HL-60 (cell line): ENCODE measurements at regions not wholly inside any gene's neighbourhood (a gene's known extent, or its start where the extent isn't known, plus 50 kb on each side); places are given as distances from the start of the nearest gene placed in this dataset.

ENCODE experiments used
- DNase-seq, 2 experiments: peaks; one replicate each; pipeline ENCODE4 v3.0.0-alpha.2; 2010 to 2020; ENCODE audit warnings: low read depth in 1 of 2, low spot score in 1 of 2
- H3K27ac ChIP-seq: fragments of 250-450 bp; sonication (Bioruptor Pico); replicated peaks from 2 replicates; pipeline ENCODE4 v1.5.1; 2020; ENCODE audit warnings: mild to moderate bottlenecking, moderate library complexity
- H3K27me3 ChIP-seq: fragments of 250-450 bp; sonication (Bioruptor Pico); 2 replicates; pipeline ENCODE4 v1.5.1; 2021; ENCODE audit warnings: mild to moderate bottlenecking, moderate library complexity; ENCODE audit not compliant: insufficient read depth, poor library complexity, severe bottlenecking
- H3K4me3 ChIP-seq: replicated peaks from 2 replicates; pipeline ENCODE4 v1.5.1; 2011; ENCODE audit warnings: mild to moderate bottlenecking, control low read depth, low read length; ENCODE audit not compliant: insufficient read depth
- GABPA ChIP-seq: IDR thresholded peaks from 2 replicates; pipeline ENCODE4 v1.6.1; 2012; ENCODE audit warnings: low read depth
- POLR2AphosphoS5 ChIP-seq: IDR thresholded peaks from 2 replicates; pipeline ENCODE4 v1.6.1; 2012; ENCODE audit warnings: low read depth
- REST ChIP-seq: IDR thresholded peaks from 2 replicates; pipeline ENCODE4 v1.6.1; 2012; ENCODE audit warnings: low read depth; ENCODE audit not compliant: insufficient replicate concordance
- SPI1 ChIP-seq: IDR thresholded peaks from 2 replicates; pipeline ENCODE4 v1.6.1; 2012; ENCODE audit warnings: low read depth, mild to moderate bottlenecking, borderline replicate concordance
- TF ChIP-seq, protein P1 (sequence below): IDR thresholded peaks from one replicate; pipeline ENCODE4 v1.5.1; 2011; ENCODE audit warnings: low read length, control low read depth, inconsistent platforms; ENCODE audit not compliant: insufficient read depth

DNA sequence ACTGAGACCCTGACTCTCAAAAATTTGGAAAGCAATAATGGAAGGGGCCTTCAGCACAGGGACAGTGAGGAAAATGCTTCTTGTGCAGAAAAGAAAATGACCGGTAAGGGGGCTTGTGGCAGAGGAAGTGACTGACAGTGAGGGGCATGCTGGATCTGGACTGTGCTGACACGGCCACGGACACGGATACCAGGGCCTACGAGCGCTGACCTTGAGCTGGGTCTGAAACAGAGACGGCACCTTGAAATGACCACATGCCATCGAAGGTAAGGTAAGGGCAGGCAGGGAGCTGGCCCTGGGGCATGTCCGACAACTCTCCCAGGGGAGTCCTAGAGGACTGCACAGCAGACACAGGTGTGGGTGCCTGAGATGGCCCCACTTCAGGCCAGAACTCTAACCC is 182.1 kb downstream of the RHOU start:
- no peak overlapping the region for H3K27ac ChIP-seq
- TF ChIP-seq POLR2AphosphoS5 (no peak), GABPA (no peak), REST (no peak), SPI1 (no peak)
- TF ChIP-seq, protein P1, sequence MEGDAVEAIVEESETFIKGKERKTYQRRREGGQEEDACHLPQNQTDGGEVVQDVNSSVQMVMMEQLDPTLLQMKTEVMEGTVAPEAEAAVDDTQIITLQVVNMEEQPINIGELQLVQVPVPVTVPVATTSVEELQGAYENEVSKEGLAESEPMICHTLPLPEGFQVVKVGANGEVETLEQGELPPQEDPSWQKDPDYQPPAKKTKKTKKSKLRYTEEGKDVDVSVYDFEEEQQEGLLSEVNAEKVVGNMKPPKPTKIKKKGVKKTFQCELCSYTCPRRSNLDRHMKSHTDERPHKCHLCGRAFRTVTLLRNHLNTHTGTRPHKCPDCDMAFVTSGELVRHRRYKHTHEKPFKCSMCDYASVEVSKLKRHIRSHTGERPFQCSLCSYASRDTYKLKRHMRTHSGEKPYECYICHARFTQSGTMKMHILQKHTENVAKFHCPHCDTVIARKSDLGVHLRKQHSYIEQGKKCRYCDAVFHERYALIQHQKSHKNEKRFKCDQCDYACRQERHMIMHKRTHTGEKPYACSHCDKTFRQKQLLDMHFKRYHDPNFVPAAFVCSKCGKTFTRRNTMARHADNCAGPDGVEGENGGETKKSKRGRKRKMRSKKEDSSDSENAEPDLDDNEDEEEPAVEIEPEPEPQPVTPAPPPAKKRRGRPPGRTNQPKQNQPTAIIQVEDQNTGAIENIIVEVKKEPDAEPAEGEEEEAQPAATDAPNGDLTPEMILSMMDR, result no peak
- H3K27me3 ChIP-seq, result no peaks in the 10 kb centered on the region
- no peak overlapping the region for H3K4me3 ChIP-seq
- DNase-seq, result no peak

- DNase-seq, result no peak
- no peak overlapping the region for H3K27ac ChIP-seq
- TF ChIP-seq REST, result no peak
- TF ChIP-seq GABPA, result no peak
- no peak for TF ChIP-seq POLR2AphosphoS5
- TF ChIP-seq, protein P1, result no peak
- no peak for TF ChIP-seq SPI1
Measured at GRCh38 chr1:228917755-228918154, 182.5 kb downstream of the RHOU start.

DNA sequence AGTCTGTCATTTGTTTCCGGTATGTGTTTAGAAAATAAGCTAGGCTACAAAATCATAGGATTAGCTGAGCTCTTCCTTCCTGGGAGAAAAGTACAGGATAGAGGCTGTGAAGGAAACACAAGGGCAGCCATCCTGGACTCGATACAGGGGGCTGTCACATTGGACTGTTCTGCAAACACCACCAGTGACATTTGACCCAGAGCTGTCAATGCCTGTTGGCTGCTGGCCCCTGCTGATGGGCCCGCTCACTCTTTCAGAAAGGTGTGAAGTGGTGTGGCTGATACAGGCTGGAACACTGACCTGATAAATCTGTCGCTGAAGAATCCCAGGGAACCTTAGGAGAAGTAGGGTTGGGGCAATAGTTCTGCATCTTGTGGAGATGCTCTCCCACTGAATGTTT is 183.1 kb downstream of the RHOU start:
- Histone ChIP-seq H3K27me3 (no peaks in the 10 kb centered on the region), H3K4me3 (no peak overlapping the region), H3K27ac (no peak overlapping the region)
- TF ChIP-seq GABPA (no peak), REST (no peak), SPI1 (no peak), POLR2AphosphoS5 (no peak)
- TF ChIP-seq, protein P1, result no peak
- DNase-seq, result no peak

More at GRCh38 chr1:228917755-228918154, 182.5 kb downstream of the RHOU start:
- H3K4me3 ChIP-seq, result no peak overlapping the region
- no peaks in the 10 kb centered on the region for H3K27me3 ChIP-seq
